Non-pigmented ciliary epithelial cell (primary cell): ENCODE measurements at regions not wholly inside any gene's neighbourhood (a gene's known extent, or its start where the extent isn't known, plus 50 kb on each side); places are given as distances from the start of the nearest gene placed in this dataset.
A peak's percentile ranks its signal among the peaks of the same experiment; 100 is the strongest.
"Not testable (repeated sequence)": the region's sequence is repeated elsewhere in the genome, so short reads cannot be mapped to it uniquely, and the experiment has no call there.

Source experiments
- DNase-seq: peaks from one replicate; pipeline ENCODE4 v3.0.0-alpha.2; 2010; ENCODE audit warnings: low read depth

DNA sequence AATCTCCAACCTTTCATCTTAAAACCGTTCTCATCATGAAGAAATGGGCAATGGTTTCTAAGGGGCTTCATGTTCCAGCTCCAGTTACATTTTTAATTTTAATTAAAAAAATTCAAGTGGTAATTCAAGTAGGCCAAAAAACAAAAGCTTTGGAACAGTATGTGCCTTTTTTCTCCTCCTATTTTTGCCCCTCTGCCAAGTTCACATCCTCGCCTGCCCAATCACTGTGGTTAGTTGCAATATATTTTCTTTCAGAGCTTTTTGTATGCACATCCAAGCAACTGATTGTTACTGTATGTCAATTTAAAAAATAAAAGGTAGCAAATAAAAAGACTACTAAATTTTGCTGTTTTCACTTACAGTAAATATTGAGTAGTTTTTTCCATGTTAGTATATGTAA is 99.8 kb upstream of the B3GAT2 start:
- DNase-seq: no peak

DNA sequence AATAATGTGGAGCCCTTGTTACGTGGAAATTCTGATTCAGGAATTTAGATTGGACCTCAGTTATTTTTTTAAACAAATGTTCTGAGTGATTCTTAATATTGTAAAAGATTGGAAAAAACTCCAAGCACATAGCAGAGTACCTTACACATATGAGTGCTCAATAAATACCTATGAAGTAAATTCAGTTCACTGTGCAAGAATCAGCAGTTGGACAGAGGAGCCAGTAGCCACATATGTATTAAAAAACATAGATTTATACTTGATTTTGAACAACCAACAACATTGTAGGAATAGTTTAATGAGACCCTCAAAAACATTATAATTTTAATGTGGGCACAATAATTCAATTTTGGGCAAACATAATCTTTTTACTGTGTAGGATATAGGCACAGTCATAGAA is 109.3 kb upstream of the B3GAT2 start:
- DNase-seq: no peak

DNA sequence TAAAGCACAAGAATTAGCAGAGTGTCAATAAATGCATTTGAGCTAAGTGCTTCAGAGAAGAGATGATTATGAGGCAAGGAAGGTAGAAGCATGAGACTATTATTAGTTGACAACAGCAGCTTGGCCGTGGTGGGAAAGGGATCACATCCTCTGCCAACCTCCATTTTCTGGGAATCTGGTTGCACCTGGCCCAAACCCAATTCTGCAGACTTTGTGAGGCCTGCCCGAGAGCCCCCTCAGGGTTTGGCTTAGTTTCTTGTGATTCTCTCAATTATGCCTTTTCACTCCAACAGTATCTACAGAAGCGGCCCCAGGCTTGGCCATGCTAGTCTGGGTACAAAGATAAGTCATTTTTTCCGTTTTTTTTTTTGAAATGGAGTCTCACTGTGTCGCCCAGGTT is 111.0 kb upstream of the B3GAT2 start:
- DNase-seq: no peak

DNA sequence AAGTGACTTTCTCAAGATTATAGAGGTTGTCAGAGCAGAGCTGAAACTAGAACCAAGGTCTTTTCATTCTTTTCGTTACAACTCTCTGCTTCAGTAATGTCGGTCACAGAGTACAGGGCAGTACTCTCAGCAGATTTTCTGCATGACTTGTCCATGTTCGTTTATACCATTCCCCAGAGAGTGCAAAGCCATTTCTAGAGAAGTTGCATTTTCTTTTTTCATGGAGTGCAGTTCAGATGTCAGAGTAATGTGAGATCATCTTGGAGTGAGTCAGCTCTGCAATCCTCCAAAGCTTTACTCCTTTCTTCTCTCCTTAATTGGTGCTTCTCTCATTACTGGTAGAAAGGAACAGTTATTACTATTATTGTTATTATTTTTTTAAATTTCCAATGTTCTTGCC is 115.6 kb upstream of the B3GAT2 start:
- peak; percentile 54 for DNase-seq

DNA sequence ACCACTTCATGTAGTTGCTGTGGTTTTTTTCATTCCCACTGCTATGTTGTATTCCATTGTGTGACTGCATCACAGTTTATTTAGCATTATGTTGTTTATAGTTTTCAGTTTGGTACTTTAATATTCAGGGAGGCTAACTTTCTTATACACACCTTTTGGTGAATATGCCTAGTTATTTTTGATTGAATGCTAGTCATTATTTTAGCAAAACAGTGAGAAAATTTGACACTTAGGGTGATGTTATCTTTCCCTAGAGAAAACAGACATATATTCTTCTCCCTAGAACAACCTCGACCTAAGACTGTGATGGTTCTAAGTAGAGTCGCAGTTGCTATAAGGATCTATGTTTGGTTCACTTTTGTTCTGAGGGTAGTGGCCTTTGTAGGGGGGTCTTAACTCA is 120.8 kb upstream of the B3GAT2 start:
- no peak for DNase-seq

DNA sequence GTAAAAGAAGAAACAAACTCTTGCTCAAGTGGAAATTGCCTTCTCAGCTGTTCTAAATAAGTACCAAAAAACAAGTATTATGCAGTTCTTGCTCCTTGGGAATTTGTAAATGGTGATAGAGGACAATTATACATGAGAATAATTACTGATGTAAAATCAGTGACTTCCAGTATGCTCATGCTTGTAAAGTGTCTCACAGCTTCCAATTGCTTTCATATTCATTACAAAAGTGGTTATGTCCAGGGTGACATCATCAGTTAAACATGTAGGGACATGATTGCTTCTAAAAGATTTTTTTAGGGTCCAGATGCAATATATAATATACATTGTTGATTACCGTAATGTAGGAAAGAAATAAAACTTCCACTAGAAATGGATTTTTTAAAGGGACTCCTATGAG is 122.8 kb upstream of the B3GAT2 start:
- DNase-seq: peak; percentile 47

DNA sequence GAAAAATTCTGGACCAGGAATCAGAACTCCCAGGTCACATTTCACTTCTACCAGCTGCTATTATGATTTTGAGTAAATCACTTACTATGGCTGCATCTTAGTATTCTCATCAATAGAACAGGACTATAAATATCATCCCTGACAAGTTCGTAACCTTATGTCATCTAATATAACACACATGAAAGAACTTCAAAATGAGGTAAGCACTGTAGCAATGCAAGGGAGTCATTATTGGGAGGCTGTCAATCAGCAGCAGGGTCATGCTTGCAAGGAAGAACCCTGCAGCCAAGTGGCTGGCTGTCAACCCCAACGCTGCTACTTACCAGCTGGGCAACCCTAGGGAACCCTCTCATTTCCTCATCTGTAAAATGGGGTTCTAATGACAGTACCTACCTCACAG is 123.3 kb upstream of the B3GAT2 start:
- DNase-seq: no peak

DNA sequence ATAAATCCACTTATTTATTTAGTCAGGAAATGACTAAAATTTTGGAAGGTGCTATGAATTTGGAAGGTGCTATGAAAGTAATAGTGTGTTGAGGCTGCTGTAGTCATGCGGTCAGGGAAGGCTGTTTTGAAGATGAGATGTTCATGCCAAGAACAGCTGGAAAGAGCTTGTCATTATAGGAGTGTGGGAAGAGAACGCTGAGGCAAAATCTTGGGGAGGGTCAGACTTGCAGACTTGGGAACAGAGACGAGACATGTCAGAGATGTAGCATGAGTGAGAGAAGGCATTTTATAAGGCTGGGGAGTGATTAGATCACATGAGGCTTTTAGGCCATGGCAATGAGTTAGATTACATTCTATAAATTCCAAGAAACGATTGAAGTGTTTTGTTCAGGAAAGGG is 124.0 kb upstream of the B3GAT2 start:
- peak; percentile 28 for DNase-seq

DNA sequence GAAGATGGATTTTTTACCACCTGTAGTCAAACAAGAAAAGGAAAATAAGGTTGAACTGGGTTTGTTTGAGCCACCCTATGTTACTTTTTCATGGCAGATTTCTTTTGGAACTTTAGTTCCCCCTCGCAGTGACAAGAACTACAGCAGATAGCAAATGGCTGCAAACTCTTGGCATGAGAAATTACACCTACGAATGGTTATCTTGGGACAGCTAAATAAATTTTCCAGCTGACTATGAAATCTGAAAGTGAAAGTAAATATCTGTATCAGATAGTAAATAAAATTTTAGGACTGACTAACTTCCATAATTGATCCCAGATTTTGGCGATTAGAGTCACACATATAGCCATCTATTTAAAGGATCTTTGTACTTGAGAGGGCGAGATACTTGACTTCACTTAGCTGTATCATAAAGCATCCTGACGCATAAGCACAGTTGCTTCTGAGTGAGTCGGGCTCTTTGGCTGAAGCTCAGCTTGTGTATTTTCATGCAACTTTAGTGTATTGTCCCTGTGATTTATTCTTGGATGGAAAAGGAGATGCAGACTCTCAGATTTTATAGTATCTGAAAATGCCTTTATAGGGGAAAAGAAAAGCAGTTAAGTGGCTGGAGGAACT is 125.3 kb upstream of the B3GAT2 start:
- no peak for DNase-seq

DNA sequence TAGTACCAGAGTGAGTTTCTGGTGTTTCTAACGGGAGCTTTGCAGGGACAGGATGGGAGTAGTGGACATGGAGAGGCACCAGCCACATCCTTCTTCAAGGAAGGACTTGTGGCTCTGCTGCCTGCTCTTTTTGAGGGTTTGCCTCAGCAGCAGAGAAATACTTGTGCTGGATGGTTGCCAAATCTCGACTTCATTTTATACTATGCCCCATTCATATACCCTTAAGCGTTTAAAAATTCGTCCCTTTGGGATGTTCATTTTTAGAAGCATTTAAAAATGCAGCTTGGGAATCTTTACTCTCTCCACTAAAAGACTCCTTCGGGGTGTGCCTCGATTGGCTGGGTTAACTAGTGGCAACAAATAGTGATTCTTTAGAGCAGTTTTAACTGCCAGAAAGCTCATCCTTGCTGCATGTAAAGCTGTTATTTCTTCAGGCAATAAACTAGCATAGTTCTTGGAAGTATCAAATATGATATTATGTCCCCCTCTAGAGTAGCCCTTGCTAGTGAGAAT is 126.5 kb upstream of the B3GAT2 start:
- no peak for DNase-seq

DNA sequence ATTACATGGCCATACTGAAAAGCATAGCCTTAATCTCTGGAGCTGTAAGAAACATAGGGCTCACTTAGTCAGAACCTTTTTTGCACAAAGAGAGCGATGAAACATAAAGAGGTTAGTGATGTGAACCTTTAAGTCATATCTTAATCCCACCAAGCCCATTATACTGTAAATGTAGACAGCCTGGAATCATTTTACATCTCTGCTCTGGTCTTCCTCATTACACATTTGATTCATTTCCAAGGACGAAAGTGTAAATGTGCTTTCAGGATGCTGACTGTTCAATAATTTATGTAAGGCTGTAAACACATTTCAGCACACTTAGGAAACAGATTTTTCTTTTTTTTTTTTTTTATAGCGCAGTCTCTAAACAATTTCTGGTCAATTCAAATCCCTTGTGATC is 131.3 kb upstream of the B3GAT2 start:
- no peak for DNase-seq

DNA sequence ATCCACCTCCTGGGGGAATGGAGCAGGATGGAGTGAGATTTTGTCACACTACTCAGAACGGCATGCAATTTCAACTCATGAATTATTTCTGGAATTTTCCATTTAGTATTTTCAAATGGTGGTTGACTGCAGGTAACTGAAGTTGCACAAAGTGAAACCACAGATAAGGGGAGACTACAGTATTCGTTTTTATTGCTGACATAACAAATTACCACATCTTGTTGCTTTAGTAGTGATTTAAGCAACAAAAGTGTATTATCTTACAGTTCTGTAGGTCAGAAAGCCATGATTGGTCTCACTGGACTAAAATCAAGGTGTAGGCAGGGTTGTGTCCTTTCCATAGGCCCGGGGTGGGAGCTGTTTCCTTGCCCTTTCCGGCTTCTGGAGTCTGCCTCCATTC is 133.4 kb upstream of the B3GAT2 start:
- no peak for DNase-seq

DNA sequence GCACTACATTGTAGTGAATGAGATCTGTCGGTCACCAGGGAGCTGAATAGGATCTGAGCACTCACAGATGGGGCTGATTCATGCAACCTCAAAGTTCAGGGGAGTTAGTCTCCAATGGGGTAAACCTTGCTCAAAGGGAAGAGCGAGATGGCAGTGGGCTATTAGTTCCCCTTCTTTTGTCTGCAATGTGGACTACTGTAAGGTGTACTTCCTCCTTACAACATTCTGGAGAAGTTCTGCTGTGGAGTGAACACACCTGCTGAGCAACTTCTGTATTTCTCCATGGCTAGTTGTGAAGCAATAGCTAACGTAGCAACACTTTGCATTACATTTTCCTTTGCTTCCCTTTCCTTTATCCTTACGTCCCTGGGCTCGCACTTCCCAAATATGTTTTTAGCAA is 134.3 kb upstream of the B3GAT2 start:
- DNase-seq: no peak

DNA sequence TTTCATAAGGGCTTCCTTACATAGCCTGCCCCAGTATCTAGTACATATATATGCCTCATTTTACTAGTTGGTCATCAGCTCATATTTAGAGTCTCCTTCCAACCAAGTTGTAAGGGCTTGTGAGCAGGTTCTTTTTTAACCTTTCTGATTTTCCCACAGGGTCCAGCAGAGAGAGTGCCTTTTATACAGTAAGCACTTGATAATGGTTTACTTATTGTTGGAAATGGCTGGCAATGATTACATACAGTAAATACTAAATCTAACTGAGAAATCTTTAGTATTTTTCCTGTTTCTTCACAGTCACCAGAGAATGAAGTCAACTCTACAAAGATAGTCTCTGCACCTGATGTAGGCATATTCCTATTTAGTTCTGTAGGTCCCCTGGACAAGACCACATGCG is 135.1 kb upstream of the B3GAT2 start:
- DNase-seq: no peak

DNA sequence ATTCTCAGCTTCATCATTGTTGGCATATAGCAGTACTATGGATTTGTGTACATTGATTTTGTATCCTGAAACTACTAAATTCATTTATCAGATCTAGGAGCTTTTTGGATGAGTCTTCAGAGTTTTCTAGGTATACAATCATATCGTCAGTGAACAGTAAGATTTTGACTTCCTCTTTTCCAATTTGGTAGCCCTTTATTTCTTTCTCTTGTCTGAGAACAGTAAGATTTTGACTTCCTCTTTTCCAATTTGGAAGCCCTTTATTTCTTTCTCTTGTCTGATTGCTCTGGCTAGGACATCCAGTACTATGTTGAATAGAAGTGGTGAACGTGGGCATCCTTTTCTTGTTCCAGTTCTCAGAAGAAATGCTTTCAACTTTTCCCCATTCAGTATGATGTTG is 140.4 kb upstream of the B3GAT2 start:
- DNase-seq: not testable (repeated sequence)

DNA sequence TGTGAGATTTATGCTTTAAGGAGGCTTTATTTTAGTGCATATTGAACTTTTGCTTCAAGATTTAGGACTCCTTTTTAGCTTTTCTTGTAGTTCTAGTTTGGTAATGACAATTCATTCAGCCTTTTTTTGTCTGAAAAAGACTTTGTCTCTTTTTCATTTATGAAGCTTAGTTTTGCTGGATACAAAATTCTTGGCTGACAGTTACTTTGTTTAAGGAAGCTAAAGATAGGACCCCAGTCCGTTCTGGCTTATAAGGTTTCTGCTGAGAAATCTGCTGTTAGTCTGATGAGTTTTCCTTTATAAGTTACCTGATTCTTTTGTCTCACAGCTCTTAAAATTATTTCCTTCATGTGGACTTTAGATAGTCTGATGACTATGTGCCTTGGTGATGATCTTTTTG is 142.8 kb upstream of the B3GAT2 start:
- DNase-seq: no peak

DNA sequence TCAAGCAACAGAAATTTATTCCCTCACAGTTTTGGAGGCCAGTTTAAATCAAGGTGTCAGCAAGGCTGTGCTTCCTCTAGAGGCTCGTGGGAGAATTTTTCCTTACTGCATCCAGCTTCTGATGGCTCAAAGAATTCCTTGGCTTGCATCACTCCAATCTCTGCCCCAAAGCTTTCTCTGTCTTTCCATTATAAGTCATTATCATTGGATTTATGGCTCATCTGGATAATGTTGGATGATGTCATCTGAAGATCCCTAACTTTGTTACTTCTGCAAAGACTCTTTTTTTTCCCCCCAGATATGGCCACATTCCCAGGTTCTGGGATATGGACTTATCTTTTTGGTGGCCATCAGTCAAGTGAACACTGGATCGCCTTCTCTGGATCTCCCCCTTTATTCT is 146.3 kb upstream of the B3GAT2 start:
- DNase-seq: no peak

DNA sequence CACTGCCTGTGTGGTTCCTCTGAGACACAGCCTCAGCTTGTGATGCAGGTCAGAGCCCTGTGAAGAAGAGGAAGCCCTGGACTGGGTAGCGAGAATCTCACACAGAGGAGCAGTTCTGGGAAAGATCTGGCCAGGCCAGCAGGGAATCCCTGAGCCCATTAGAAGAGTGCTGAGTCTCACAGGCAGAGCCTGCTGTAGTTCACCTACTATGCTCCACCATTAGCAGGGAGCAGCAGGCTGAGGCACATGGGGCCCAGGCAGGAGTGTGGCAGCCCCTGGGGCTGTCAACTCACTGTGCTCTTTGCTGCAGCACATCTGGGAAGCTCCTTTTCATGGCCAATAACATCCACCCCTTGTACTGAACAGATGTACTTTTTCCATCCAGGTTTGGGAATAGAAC is 146.8 kb upstream of the B3GAT2 start:
- no peak for DNase-seq

DNA sequence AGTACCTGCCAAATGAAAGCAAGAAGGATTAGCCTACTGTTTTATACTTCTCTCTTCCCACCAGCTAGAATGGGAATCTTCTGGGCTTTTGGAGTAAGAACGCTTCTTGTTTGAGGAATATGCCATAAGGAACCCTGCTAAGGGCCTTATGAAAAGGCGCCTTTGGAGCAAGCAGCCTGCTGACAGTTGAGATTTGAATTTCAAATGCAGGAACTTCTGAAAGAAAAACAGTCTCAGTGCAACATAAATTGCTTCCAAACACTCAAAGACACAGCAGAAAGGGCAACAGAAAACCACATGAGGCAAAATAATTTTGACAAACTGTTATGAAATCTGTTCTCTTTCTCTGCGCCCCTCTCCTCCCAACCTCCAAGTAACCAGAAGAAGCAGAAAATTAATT is 149.4 kb upstream of the B3GAT2 start:
- no peak for DNase-seq

DNA sequence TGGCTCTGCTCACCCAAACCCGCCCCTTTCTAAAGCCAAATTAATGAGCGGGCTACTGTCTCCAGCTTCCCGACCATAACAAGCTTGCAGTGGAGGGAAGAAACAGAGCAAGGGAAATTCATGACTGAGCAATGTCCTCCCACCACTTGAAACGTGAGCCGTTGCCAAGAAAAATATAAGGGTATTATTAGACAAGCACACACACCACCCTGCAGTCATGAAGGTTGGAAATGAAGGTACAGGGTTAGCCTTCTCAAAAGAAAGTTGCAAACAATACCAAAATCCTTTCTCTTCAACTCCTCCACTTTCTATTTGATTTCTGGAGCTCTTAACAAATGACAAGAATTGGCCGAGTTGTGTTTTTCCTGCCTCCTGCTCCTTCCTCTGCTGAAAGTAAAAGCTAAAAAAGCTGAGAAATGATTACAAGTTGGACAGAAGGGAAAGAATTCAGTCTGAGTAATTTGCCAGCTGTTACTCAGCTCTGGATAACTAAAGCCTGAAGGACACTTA is 151.1 kb upstream of the B3GAT2 start:
- DNase-seq: peak; percentile 64

DNA sequence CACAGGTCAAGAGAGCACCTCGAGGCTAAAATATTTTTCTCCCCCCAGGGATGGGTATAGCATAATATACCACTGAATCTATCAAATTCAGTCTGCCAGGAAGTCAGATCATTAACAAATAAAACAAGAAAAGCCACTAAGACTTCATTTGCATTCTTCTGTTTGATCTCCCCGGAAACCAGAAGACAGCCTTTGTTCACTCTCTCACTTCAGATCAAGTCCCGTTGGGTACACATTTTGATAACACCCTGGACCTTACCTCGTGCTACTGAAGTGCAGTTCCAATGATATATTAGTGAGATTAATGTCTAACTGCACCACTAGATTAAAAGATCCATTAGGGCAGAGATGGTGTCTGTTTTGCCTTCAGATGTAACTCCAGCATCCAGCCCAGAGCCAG is 157.7 kb upstream of the B3GAT2 start:
- no peak for DNase-seq

DNA sequence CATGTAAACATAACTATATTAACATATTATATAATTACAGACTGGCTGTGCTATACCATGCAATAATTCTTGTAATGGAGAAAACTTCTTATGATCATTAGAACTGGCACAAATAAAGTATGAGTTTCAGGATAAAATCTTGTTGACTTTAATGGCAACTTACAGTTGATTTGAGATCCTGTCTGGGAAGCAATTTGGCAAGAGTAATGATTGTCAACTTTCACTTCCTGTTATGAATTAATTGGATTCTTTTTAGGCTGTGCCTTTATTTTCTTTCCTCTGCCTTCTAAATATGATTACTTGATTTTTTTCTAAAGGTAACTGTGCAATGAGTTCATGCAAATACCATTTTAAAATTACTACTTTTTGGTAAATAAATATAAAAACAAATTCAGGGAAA is 158.1 kb upstream of the B3GAT2 start:
- DNase-seq: no peak

DNA sequence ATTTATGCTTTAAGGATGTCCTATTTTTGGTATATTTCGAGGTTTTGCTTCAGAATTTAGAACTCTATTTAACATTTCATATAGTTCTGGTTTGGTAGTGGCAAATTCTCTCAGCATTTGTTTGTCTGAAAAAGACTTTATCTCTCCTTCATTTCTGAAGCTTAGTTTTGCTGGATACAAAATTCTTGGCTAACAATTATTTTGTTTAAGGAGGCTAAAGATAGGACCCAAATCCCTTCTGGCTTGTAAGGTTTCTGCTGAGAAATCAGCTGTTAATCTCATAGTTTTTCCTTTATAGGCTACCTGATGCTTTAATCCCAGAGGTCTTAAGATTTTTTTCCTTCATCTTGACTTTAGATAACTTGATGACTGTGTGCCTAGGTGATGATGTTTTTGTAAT is 162.7 kb upstream of the B3GAT2 start:
- DNase-seq: no peak

DNA sequence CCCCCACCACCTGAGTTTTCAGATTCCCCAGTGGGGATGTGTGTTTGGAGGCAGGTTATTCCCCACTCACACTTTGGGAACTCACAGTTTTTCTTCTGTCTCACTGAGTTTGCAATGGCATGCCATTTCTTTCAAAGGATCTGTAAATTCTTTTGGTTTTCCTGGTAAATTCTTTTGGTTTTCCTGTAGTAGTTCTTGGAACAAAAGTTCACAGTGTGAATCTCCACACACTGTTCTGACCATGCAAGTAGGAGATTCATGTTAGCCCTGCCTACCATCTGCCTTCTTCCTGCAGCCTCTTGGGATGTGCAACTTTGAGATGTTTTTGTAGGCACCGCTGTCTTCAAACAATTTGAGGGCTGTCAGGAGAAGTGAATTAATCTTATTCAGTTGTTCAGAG is 165.6 kb upstream of the OGFRL1 start:
- peak; percentile 50 for DNase-seq

DNA sequence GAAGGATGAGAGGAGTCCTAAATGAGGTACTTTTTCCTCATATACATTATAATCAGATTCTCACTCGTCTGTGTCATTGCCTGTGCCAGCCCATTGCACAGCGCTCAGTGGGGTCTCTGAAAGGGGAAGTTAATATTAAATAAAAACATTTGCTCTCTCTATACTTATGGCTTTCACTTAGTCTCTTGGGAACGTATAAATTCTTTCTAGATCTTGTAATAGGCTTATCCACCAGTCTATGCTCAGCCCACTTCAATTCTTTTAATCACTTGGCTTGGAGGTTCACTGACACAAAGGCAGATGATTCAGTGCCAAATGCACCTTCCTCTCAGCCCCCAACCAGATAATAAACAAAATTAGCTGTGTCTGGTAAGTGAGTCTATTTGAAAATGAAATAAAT is 164.3 kb upstream of the OGFRL1 start:
- DNase-seq: no peak
